GM12864 (cell line): ENCODE measurements at regions not wholly inside any gene's neighbourhood (a gene's known extent, or its start where the extent isn't known, plus 50 kb on each side); places are given as distances from the start of the nearest gene placed in this dataset.
"Not testable (repeated sequence)": the region's sequence is repeated elsewhere in the genome, so short reads cannot be mapped to it uniquely, and the experiment has no call there.

ENCODE experiments used
- DNase-seq: peaks from one replicate; pipeline ENCODE4 v3.0.0-alpha.2; 2011; ENCODE audit warnings: low read depth
- H3K4me3 ChIP-seq: 2 replicates; pipeline ENCODE4 v1.5.1; 2011; ENCODE audit warnings: mild to moderate bottlenecking, low read depth, low read length, control low read depth
- CTCF ChIP-seq: IDR thresholded peaks from 2 replicates; pipeline ENCODE4 v1.5.1; 2011; ENCODE audit warnings: low read depth, mild to moderate bottlenecking, moderate library complexity, low read length, control low read depth, inconsistent platforms; ENCODE audit errors: missing control alignments

GRCh38 chr3:75296858-75297257 lies 367.3 kb upstream of the FRG2C start:
- DNase-seq, result no peak
- H3K4me3 ChIP-seq, result no peak overlapping the region
- TF ChIP-seq CTCF, result no peak

- no peak overlapping the region for H3K4me3 ChIP-seq
- TF ChIP-seq CTCF, result no peak
- DNase-seq, result no peak
Observed at GRCh38 chr3:75300606-75301005, 363.5 kb upstream of the FRG2C start.

- not testable (repeated sequence) for H3K4me3 ChIP-seq
Observed at GRCh38 chr3:75301050-75301449, 363.1 kb upstream of the FRG2C start.

GRCh38 chr3:75303741-75304140 lies 360.4 kb upstream of the FRG2C start:
- TF ChIP-seq CTCF, result no peak
- no peak for DNase-seq
- no peak overlapping the region for H3K4me3 ChIP-seq

More at GRCh38 chr3:75301050-75301449, 363.1 kb upstream of the FRG2C start:
- not testable (repeated sequence) for DNase-seq

- DNase-seq, result no peak
- no peak overlapping the region for H3K4me3 ChIP-seq
- no peak for TF ChIP-seq CTCF
Observed at GRCh38 chr3:75305901-75306300, 358.2 kb upstream of the FRG2C start.

- not testable (repeated sequence) for H3K4me3 ChIP-seq, DNase-seq
Observed at GRCh38 chr3:75311306-75311705, 352.8 kb upstream of the FRG2C start.

GRCh38 chr3:75312469-75312868 lies 351.7 kb upstream of the FRG2C start:
- not testable (repeated sequence) for H3K4me3 ChIP-seq, DNase-seq

GRCh38 chr3:75319776-75320175 lies 344.4 kb upstream of the FRG2C start:
- H3K4me3 ChIP-seq, DNase-seq: not testable (repeated sequence)

GRCh38 chr3:75320369-75320768 lies 343.8 kb upstream of the FRG2C start:
- H3K4me3 ChIP-seq, result no peak overlapping the region
- no peak for TF ChIP-seq CTCF
- no peak for DNase-seq
